Kidney capillary endothelial cell (primary cell): ENCODE measurements at regions not wholly inside any gene's neighbourhood (a gene's known extent, or its start where the extent isn't known, plus 50 kb on each side); places are given as distances from the start of the nearest gene placed in this dataset.

Source experiments
- DNase-seq: peaks from one replicate; pipeline ENCODE4 v3.0.0-alpha.2; 2018; ENCODE audit warnings: low spot score

GRCh38 chr10:3691482-3691881 is 93.5 kb downstream of the KLF6 start:
- no peak for DNase-seq

- DNase-seq: no peak
Measured at GRCh38 chr10:3689871-3690510, 95.0 kb downstream of the KLF6 start.

- no peak for DNase-seq
Measured at GRCh38 chr10:3687510-3688081, 97.4 kb downstream of the KLF6 start.

GRCh38 chr10:3685384-3685783 is 99.6 kb downstream of the KLF6 start:
- no peak for DNase-seq

GRCh38 chr10:3684891-3685290 is 100.1 kb downstream of the KLF6 start:
- no peak for DNase-seq

GRCh38 chr10:3683560-3683959 is 101.4 kb downstream of the KLF6 start:
- no peak for DNase-seq

- no peak for DNase-seq
Measured at GRCh38 chr10:3682745-3683144, 102.3 kb downstream of the KLF6 start.

- DNase-seq: no peak
Measured at GRCh38 chr10:3681642-3682554, 103.1 kb downstream of the KLF6 start.

GRCh38 chr10:3679950-3680629 is 104.9 kb downstream of the KLF6 start:
- no peak for DNase-seq

GRCh38 chr10:3678629-3679227 is 106.3 kb downstream of the KLF6 start:
- no peak for DNase-seq

GRCh38 chr10:3676564-3676963 is 108.4 kb downstream of the KLF6 start:
- DNase-seq: no peak

GRCh38 chr10:3672220-3672619 is 112.8 kb downstream of the KLF6 start:
- DNase-seq: no peak

- no peak for DNase-seq
Measured at GRCh38 chr10:3671386-3671955, 113.5 kb downstream of the KLF6 start.

GRCh38 chr10:3668966-3669330 is 116.1 kb downstream of the KLF6 start:
- no peak for DNase-seq

GRCh38 chr10:3668276-3668965 is 116.6 kb downstream of the KLF6 start:
- no peak for DNase-seq

- DNase-seq: no peak
Measured at GRCh38 chr10:3666525-3667302, 118.3 kb downstream of the KLF6 start.

- DNase-seq: no peak
Measured at GRCh38 chr10:3665316-3665908, 119.6 kb downstream of the KLF6 start.

- no peak for DNase-seq
Measured at GRCh38 chr10:3662775-3663174, 122.2 kb downstream of the KLF6 start.

- DNase-seq: no peak
Measured at GRCh38 chr10:3661271-3661670, 123.7 kb downstream of the KLF6 start.

GRCh38 chr10:3660753-3661152 is 124.3 kb downstream of the KLF6 start:
- no peak for DNase-seq
